ENCODE measurements at regions not wholly inside any gene's neighbourhood (a gene's known extent, or its start where the extent isn't known, plus 50 kb on each side); places are given as distances from the start of the nearest gene placed in this dataset.

DNA sequence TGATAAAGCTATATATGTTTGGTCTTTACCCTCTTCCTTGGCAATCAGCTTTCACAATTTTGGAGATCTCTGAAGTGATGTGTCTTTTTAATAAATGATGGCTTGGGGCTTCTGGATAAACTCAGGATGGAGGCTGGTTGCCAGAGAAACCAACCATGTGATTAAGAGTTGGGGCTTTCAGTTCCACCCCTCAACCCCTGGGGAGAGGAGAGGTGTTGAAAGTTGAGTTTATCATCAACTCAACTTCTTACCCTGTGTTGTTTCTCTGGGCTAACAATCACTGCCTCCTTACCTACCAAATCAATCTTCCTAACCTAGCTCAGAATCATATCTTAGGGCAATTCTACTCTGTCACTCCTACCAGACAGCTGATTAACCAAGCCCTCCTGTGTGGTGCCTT, 735.8 kb downstream of the ZPLD1 start:
- no peak overlapping the region for H3K4me2 ChIP-seq
- Mint-ChIP-seq H3K27me3 (ENCODE audit: insufficient read depth, low read depth) (peaks cover 3% of the 10 kb centered on the region), H3K27ac (no peak overlapping the region), H3K9me3 (no peaks in the 10 kb centered on the region), H3K4me1 (no peaks in the 10 kb centered on the region), H3K4me3 (no peak overlapping the region), H3K36me3 (no peaks in the 10 kb centered on the region)
- H4K20me1 ChIP-seq (ENCODE audit: low read depth): no peaks in the 10 kb centered on the region
- TF ChIP-seq EZH2phosphoT487 (IDR thresholded peaks at IDR 0.05): no peak
- TF ChIP-seq, protein P1, sequence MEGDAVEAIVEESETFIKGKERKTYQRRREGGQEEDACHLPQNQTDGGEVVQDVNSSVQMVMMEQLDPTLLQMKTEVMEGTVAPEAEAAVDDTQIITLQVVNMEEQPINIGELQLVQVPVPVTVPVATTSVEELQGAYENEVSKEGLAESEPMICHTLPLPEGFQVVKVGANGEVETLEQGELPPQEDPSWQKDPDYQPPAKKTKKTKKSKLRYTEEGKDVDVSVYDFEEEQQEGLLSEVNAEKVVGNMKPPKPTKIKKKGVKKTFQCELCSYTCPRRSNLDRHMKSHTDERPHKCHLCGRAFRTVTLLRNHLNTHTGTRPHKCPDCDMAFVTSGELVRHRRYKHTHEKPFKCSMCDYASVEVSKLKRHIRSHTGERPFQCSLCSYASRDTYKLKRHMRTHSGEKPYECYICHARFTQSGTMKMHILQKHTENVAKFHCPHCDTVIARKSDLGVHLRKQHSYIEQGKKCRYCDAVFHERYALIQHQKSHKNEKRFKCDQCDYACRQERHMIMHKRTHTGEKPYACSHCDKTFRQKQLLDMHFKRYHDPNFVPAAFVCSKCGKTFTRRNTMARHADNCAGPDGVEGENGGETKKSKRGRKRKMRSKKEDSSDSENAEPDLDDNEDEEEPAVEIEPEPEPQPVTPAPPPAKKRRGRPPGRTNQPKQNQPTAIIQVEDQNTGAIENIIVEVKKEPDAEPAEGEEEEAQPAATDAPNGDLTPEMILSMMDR (IDR thresholded peaks at IDR 0.05): no peak
- no peak for TF ChIP-seq EZH2 (IDR thresholded peaks at IDR 0.05)
- H3K9ac ChIP-seq: no peak overlapping the region
- no peak overlapping the region for H3K4me3 ChIP-seq
- H2AFZ ChIP-seq (replicated peaks): no peak overlapping the region
- no peak overlapping the region for H3K27ac ChIP-seq
- H3F3A ChIP-seq (ENCODE audit: low read depth): no peaks in the 10 kb centered on the region
- no peak for DNase-seq (ENCODE audit: low spot score)
- H3K9me3 ChIP-seq (ENCODE audit: low read depth): no peaks in the 10 kb centered on the region
- H3K4me1 ChIP-seq: no peaks in the 10 kb centered on the region
- no peaks in the 10 kb centered on the region for H3K79me2 ChIP-seq (ENCODE audit: low read depth)
- H3K27me3 ChIP-seq: no peaks in the 10 kb centered on the region
- no peaks in the 10 kb centered on the region for H3K36me3 ChIP-seq

DNA sequence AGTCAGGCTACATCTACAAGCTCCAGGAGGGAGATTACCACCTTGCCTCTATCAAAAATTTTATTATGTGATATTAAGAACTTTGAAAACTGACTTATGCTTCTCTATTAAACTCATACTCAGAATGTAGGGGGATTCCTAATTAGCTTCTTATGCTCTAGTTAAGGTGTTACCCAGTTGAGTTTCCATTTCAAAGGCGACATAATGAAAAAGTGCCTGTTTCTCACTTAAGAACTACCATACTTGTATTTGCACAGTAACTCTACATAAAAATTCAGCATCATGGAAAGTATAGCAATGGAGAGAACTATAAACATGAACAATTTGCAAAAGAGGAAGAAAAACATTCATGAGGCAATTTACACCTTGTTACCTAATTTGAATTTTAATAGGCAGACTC, 739.1 kb downstream of the ZPLD1 start:
- Mint-ChIP-seq H3K36me3 (no peaks in the 10 kb centered on the region), H3K27me3 (ENCODE audit: insufficient read depth, low read depth) (peaks cover under 1% of the 10 kb centered on the region), H3K27ac (no peak overlapping the region), H3K9me3 (no peaks in the 10 kb centered on the region), H3K4me1 (no peaks in the 10 kb centered on the region), H3K4me3 (no peak overlapping the region)
- TF ChIP-seq EZH2phosphoT487 (IDR thresholded peaks at IDR 0.05) (no peak), EZH2 (IDR thresholded peaks at IDR 0.05) (no peak)
- TF ChIP-seq, protein P1 (IDR thresholded peaks at IDR 0.05): no peak
- Histone ChIP-seq H3K9ac (no peak overlapping the region), H3K79me2 (ENCODE audit: low read depth) (no peaks in the 10 kb centered on the region), H3F3A (ENCODE audit: low read depth) (no peaks in the 10 kb centered on the region), H3K36me3 (no peaks in the 10 kb centered on the region), H3K9me3 (ENCODE audit: low read depth) (no peaks in the 10 kb centered on the region), H2AFZ (replicated peaks) (no peak overlapping the region), H3K27me3 (no peaks in the 10 kb centered on the region), H3K27ac (no peak overlapping the region), H3K4me1 (no peaks in the 10 kb centered on the region), H4K20me1 (ENCODE audit: low read depth) (no peaks in the 10 kb centered on the region), H3K4me3 (no peak overlapping the region), H3K4me2 (no peak overlapping the region)
- no peak for DNase-seq (ENCODE audit: low spot score)

DNA sequence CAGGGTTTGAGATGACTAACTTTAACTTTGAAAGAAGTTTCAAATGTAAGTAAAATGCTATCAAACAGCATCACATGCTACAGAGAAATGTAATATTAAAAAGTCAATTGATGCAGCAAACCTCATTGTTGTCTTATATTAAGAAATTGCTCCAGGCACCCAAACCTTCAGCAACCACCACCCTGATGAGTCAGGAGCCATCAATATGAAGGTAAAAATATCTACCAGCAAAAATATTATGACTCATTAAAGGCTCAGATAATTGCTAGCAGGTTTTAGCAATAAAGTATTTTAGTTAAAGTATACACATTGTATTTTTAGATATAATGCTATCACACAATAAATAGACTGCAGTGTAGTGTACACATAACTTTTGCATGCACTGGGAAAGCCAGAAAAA, 746.3 kb downstream of the ZPLD1 start:
- Histone ChIP-seq H3F3A (ENCODE audit: low read depth) (no peaks in the 10 kb centered on the region), H3K36me3 (no peaks in the 10 kb centered on the region), H3K9me3 (ENCODE audit: low read depth) (peaks cover 6% of the 10 kb centered on the region), H3K79me2 (ENCODE audit: low read depth) (no peaks in the 10 kb centered on the region), H3K4me1 (no peaks in the 10 kb centered on the region), H3K27me3 (no peaks in the 10 kb centered on the region), H2AFZ (replicated peaks) (no peak overlapping the region), H4K20me1 (ENCODE audit: low read depth) (no peaks in the 10 kb centered on the region), H3K4me2 (no peak overlapping the region), H3K27ac (no peak overlapping the region), H3K9ac (no peak overlapping the region), H3K4me3 (no peak overlapping the region)
- H3K4me1 Mint-ChIP-seq: no peaks in the 10 kb centered on the region
- no peak for DNase-seq (ENCODE audit: low spot score)
- no peak overlapping the region for H3K27ac Mint-ChIP-seq
- TF ChIP-seq EZH2phosphoT487 (IDR thresholded peaks at IDR 0.05) (no peak), EZH2 (IDR thresholded peaks at IDR 0.05) (no peak)
- TF ChIP-seq, protein P1 (IDR thresholded peaks at IDR 0.05): no peak
- no peaks in the 10 kb centered on the region for H3K27me3 Mint-ChIP-seq (ENCODE audit: insufficient read depth, low read depth)
- no peaks in the 10 kb centered on the region for H3K36me3 Mint-ChIP-seq
- H3K4me3 Mint-ChIP-seq: no peak overlapping the region
- H3K9me3 Mint-ChIP-seq: no peaks in the 10 kb centered on the region

DNA sequence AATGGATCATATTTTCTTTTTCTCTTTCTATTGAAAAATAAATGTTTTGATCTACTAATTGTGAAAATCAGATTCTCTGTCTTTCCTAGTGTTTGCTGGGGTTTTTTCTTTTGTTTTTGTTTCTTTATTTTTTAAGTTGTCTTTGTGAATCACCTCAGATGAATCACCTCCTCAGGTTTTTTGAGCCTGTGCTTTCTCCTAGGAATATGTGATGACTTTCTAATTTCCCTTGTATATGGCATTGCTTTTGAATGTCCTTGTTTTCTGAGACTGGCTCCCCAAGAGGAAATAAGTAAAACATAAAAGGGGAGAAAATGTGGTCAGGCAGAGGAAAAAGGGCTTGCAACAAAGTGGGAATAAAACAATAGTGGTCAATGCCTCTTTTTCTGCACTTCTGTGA, 750.0 kb downstream of the ZPLD1 start:
- no peaks in the 10 kb centered on the region for H3K4me1 ChIP-seq
- no peak overlapping the region for H3K27ac ChIP-seq
- no peak overlapping the region for H3K4me3 ChIP-seq
- no peaks in the 10 kb centered on the region for H3F3A ChIP-seq (ENCODE audit: low read depth)
- H3K27ac Mint-ChIP-seq: no peak overlapping the region
- no peaks in the 10 kb centered on the region for H3K9me3 Mint-ChIP-seq
- no peaks in the 10 kb centered on the region for H3K27me3 ChIP-seq
- H3K4me2 ChIP-seq: no peak overlapping the region
- no peaks in the 10 kb centered on the region for H3K36me3 Mint-ChIP-seq
- H3K4me3 Mint-ChIP-seq: no peak overlapping the region
- no peaks in the 10 kb centered on the region for H3K4me1 Mint-ChIP-seq
- H3K9me3 ChIP-seq (ENCODE audit: low read depth): peaks cover 6% of the 10 kb centered on the region
- H3K79me2 ChIP-seq (ENCODE audit: low read depth): no peaks in the 10 kb centered on the region
- H3K9ac ChIP-seq: no peak overlapping the region
- H2AFZ ChIP-seq (replicated peaks): no peak overlapping the region
- H4K20me1 ChIP-seq (ENCODE audit: low read depth): no peaks in the 10 kb centered on the region
- no peak for TF ChIP-seq EZH2phosphoT487 (IDR thresholded peaks at IDR 0.05)
- TF ChIP-seq, protein P1 (IDR thresholded peaks at IDR 0.05): no peak
- TF ChIP-seq EZH2 (IDR thresholded peaks at IDR 0.05): no peak
- DNase-seq (ENCODE audit: low spot score): no peak
- H3K27me3 Mint-ChIP-seq (ENCODE audit: insufficient read depth, low read depth): no peaks in the 10 kb centered on the region
- no peaks in the 10 kb centered on the region for H3K36me3 ChIP-seq

All from neural progenitor cell (in vitro differentiated cells).